Hindlimb muscle (tissue), 1 donor: ENCODE measurements at regions not wholly inside any gene's neighbourhood (a gene's known extent, or its start where the extent isn't known, plus 50 kb on each side); places are given as distances from the start of the nearest gene placed in this dataset.

Experiments
- DNase-seq: peaks from one replicate; pipeline ENCODE4 v3.0.0-alpha.2; 2013

- DNase-seq = no peak
Observed at GRCh38 chr6:44642349-44642748, 254.8 kb downstream of the CDC5L start.

- no peak for DNase-seq
Observed at GRCh38 chr6:44642870-44643522, 255.5 kb downstream of the CDC5L start.

- no peak for DNase-seq
Observed at GRCh38 chr6:44645276-44645675, 257.8 kb downstream of the CDC5L start.

GRCh38 chr6:44646355-44646754 lies 258.8 kb downstream of the CDC5L start:
- DNase-seq = no peak

GRCh38 chr6:44649365-44650025 lies 262.0 kb downstream of the CDC5L start:
- DNase-seq = no peak

GRCh38 chr6:44650495-44650894 lies 263.0 kb downstream of the CDC5L start:
- DNase-seq = no peak

- no peak for DNase-seq
Observed at GRCh38 chr6:44650947-44651346, 263.4 kb downstream of the CDC5L start.

GRCh38 chr6:44651604-44652003 lies 264.1 kb downstream of the CDC5L start:
- DNase-seq = no peak

GRCh38 chr6:44652547-44652946 lies 265.0 kb downstream of the CDC5L start:
- no peak for DNase-seq

- DNase-seq = no peak
Observed at GRCh38 chr6:44653091-44653490, 265.6 kb downstream of the CDC5L start.

GRCh38 chr6:44653761-44654218 lies 266.3 kb downstream of the CDC5L start:
- no peak for DNase-seq

GRCh38 chr6:44655412-44656342 lies 268.2 kb downstream of the CDC5L start:
- peak; percentile 61 for DNase-seq

GRCh38 chr6:44656691-44657090 lies 269.2 kb downstream of the CDC5L start:
- no peak for DNase-seq

- DNase-seq = no peak
Observed at GRCh38 chr6:44657206-44657819, 269.8 kb downstream of the CDC5L start.

GRCh38 chr6:44658571-44658970 lies 271.1 kb downstream of the CDC5L start:
- no peak for DNase-seq

- DNase-seq = no peak
Observed at GRCh38 chr6:44659726-44660125, 272.2 kb downstream of the CDC5L start.

GRCh38 chr6:44660561-44661220 lies 273.2 kb downstream of the CDC5L start:
- DNase-seq = no peak

- no peak for DNase-seq
Observed at GRCh38 chr6:44661221-44662008, 273.9 kb downstream of the CDC5L start.

- no peak for DNase-seq
Observed at GRCh38 chr6:44662461-44663121, 275.1 kb downstream of the CDC5L start.

GRCh38 chr6:44663860-44664634 lies 276.5 kb downstream of the CDC5L start:
- DNase-seq = no peak
